Fibroblast of lung (primary cell): ENCODE measurements at regions not wholly inside any gene's neighbourhood (a gene's known extent, or its start where the extent isn't known, plus 50 kb on each side); places are given as distances from the start of the nearest gene placed in this dataset.

Experiments used
- DNase-seq, 2 donors: peaks; one replicate each; pipeline versions ENCODE4 v3.0.0 to v3.0.0-alpha.2; 2010; ENCODE audit warnings: low read depth in 2 of 2
- H2AFZ ChIP-seq: 2 replicates; pipeline ENCODE4 v1.5.1; 2012; ENCODE audit warnings: low read length, control low read depth, inconsistent platforms
- H3K27ac ChIP-seq: 2 replicates; pipeline ENCODE4 v1.5.1; 2011; ENCODE audit warnings: low read length, control low read depth; ENCODE audit not compliant: insufficient read depth
- H3K27me3 ChIP-seq: 2 replicates; pipeline ENCODE4 v1.5.1; 2011; ENCODE audit warnings: mild to moderate bottlenecking, low read length; ENCODE audit not compliant: control insufficient read depth, insufficient read depth
- H3K36me3 ChIP-seq: 2 replicates; pipeline ENCODE4 v1.5.1; 2011; ENCODE audit warnings: low read length; ENCODE audit not compliant: control insufficient read depth, insufficient read depth
- H3K4me1 ChIP-seq: 2 replicates; pipeline ENCODE4 v1.5.1; 2011; ENCODE audit warnings: low read length; ENCODE audit not compliant: control insufficient read depth, insufficient read depth; ENCODE audit errors: extremely low read depth
- H3K4me2 ChIP-seq: 2 replicates; pipeline ENCODE4 v1.5.1; 2011; ENCODE audit warnings: low read length, control low read depth; ENCODE audit not compliant: insufficient read depth; ENCODE audit errors: extremely low read depth
- H3K4me3 ChIP-seq, 4 experiments: fragments of 200-600 bp in 1 of 4; sonication (generic) in 1 of 4; replicated peaks in 1 of 4; 2 replicates each; pipeline ENCODE4 v1.5.1; 2011 to 2016; ENCODE audit warnings: low read length in 4 of 4, low read depth in 3 of 4, mild to moderate bottlenecking in 3 of 4, control low read depth in 2 of 4, inconsistent platforms in 1 of 4, mixed read lengths in 1 of 4; ENCODE audit not compliant: insufficient read depth in 1 of 4; ENCODE audit errors: control extremely low read depth in 1 of 4
- H3K79me2 ChIP-seq: 2 replicates; pipeline ENCODE4 v1.5.1; 2012; ENCODE audit warnings: mild to moderate bottlenecking, low read length, inconsistent platforms; ENCODE audit not compliant: control insufficient read depth, insufficient read depth
- H3K9ac ChIP-seq: 2 replicates; pipeline ENCODE4 v1.5.1; 2011; ENCODE audit warnings: mild to moderate bottlenecking, low read length, control low read depth; ENCODE audit not compliant: insufficient read depth
- H3K9me3 ChIP-seq: 2 replicates; pipeline ENCODE4 v1.5.1; 2012; ENCODE audit warnings: low read depth, low read length; ENCODE audit not compliant: control insufficient read depth, insufficient read depth
- H4K20me1 ChIP-seq: 2 replicates; pipeline ENCODE4 v1.5.1; 2011; ENCODE audit warnings: low read length; ENCODE audit not compliant: control insufficient read depth, insufficient read depth; ENCODE audit errors: extremely low read depth
- CTCF ChIP-seq, 2 donors: IDR thresholded peaks in 1 of 2; conservative IDR thresholded peaks in 1 of 2; 1 replicate in 1 of 2; 2 replicates in 1 of 2; pipeline ENCODE4 v1.5.1; 2011 to 2012; ENCODE audit warnings: low read length in 2 of 2, control low read depth in 1 of 2, inconsistent platforms in 1 of 2, low read depth in 1 of 2, mild to moderate bottlenecking in 1 of 2
- EZH2 ChIP-seq: IDR thresholded peaks from 2 replicates; pipeline ENCODE4 v1.5.1; 2012; ENCODE audit warnings: low read length, control low read depth, mild to moderate bottlenecking; ENCODE audit errors: missing control alignments

GRCh38 chr2:7117076-7117475 is 199.9 kb downstream of the RNF144A start:
- no peak overlapping the region for H2AFZ ChIP-seq
- H3K9ac ChIP-seq: no peak overlapping the region
- H3K4me1 ChIP-seq: no peaks in the 10 kb centered on the region
- no peaks in the 10 kb centered on the region for H4K20me1 ChIP-seq
- no peaks in the 10 kb centered on the region for H3K9me3 ChIP-seq
- no peak for DNase-seq
- H3K79me2 ChIP-seq: no peaks in the 10 kb centered on the region
- H3K36me3 ChIP-seq: no peaks in the 10 kb centered on the region
- no peaks in the 10 kb centered on the region for H3K27me3 ChIP-seq
- no peak for TF ChIP-seq CTCF (conservative IDR thresholded peaks at IDR 0.05 in 1 of 2, IDR thresholded peaks at IDR 0.05 in 1 of 2; ENCODE audit: low read depth in 1 of 2, low read length in 2 of 2)
- TF ChIP-seq EZH2: no peak
- no peak overlapping the region for H3K27ac ChIP-seq
- no peak overlapping the region for H3K4me2 ChIP-seq
- no peak overlapping the region for H3K4me3 ChIP-seq

- no peaks in the 10 kb centered on the region for H4K20me1 ChIP-seq
- no peak overlapping the region for H3K4me3 ChIP-seq
- H3K79me2 ChIP-seq: no peaks in the 10 kb centered on the region
- H3K4me2 ChIP-seq: no peak overlapping the region
- H3K9ac ChIP-seq: no peak overlapping the region
- H3K36me3 ChIP-seq: no peaks in the 10 kb centered on the region
- DNase-seq: no peak
- no peaks in the 10 kb centered on the region for H3K9me3 ChIP-seq
- no peak overlapping the region for H3K27ac ChIP-seq
- H2AFZ ChIP-seq: no peak overlapping the region
- no peaks in the 10 kb centered on the region for H3K4me1 ChIP-seq
- TF ChIP-seq CTCF (conservative IDR thresholded peaks at IDR 0.05 in 1 of 2, IDR thresholded peaks at IDR 0.05 in 1 of 2; ENCODE audit: low read depth in 1 of 2, low read length in 2 of 2): no peak
- no peak for TF ChIP-seq EZH2
- H3K27me3 ChIP-seq: no peaks in the 10 kb centered on the region
These were observed 201.5 kb downstream of the RNF144A start for GRCh38 chr2:7118606-7119131.

- TF ChIP-seq EZH2 (no peak), CTCF (conservative IDR thresholded peaks at IDR 0.05 in 1 of 2, IDR thresholded peaks at IDR 0.05 in 1 of 2; ENCODE audit: low read depth in 1 of 2, low read length in 2 of 2) (peak; percentile 23 to 46)
- Histone ChIP-seq H3K27ac (no peak overlapping the region), H3K27me3 (no peaks in the 10 kb centered on the region), H3K9me3 (no peaks in the 10 kb centered on the region), H3K4me1 (no peaks in the 10 kb centered on the region), H3K4me2 (no peak overlapping the region), H3K4me3 (no peak overlapping the region), H4K20me1 (no peaks in the 10 kb centered on the region), H3K9ac (no peak overlapping the region), H2AFZ (no peak overlapping the region), H3K36me3 (no peaks in the 10 kb centered on the region), H3K79me2 (no peaks in the 10 kb centered on the region)
- DNase-seq: peak; percentile 25 to 26
These were observed 202.1 kb downstream of the RNF144A start for GRCh38 chr2:7119132-7119835.
